Activated CD4-positive, alpha-beta T cell treated with anti-CD3 and anti-CD28 coated beads, Interleukin-2, amount 10 ng/mL, durations not matched to agents 24 days and 14 days (primary cell): ENCODE measurements at regions not wholly inside any gene's neighbourhood (a gene's known extent, or its start where the extent isn't known, plus 50 kb on each side); places are given as distances from the start of the nearest gene placed in this dataset.

Experiments
- DNase-seq: peaks from one replicate; pipeline ENCODE4 v3.0.0; 2022
- H3K27ac Mint-ChIP-seq: one replicate; pipeline ENCODE4 v1.8.0; 2022; ENCODE audit warnings: mild to moderate bottlenecking, mixed read lengths
- H3K27me3 Mint-ChIP-seq: one replicate; pipeline ENCODE4 v1.8.0; 2022; ENCODE audit warnings: mixed read lengths
- H3K36me3 Mint-ChIP-seq: one replicate; pipeline ENCODE4 v1.8.0; 2022; ENCODE audit warnings: low read depth, mild to moderate bottlenecking, mixed read lengths
- H3K4me1 Mint-ChIP-seq: one replicate; pipeline ENCODE4 v1.8.0; 2021; ENCODE audit warnings: mixed read lengths
- H3K4me3 Mint-ChIP-seq: one replicate; pipeline ENCODE4 v1.8.0; 2022; ENCODE audit warnings: mild to moderate bottlenecking, moderate library complexity, mixed read lengths
- H3K9me3 Mint-ChIP-seq: one replicate; pipeline ENCODE4 v1.8.0; 2021; ENCODE audit warnings: mixed read lengths
- intact Hi-C: fragments of 100-400 bp; cut with micrococcal nuclease; formaldehyde crosslinking; loops from one replicate; pipeline ENCODE4 v1.15.1; 2023

GRCh38 chr2:14684516-14684915 lies 52.0 kb downstream of the LRATD1 start:
- Mint-ChIP-seq H3K4me3 (no peak overlapping the region), H3K9me3 (no peaks in the 10 kb centered on the region), H3K27ac (no peak overlapping the region), H3K36me3 (no peaks in the 10 kb centered on the region), H3K27me3 (no peaks in the 10 kb centered on the region), H3K4me1 (no peaks in the 10 kb centered on the region)
- DNase-seq = no peak
- intact Hi-C loops = no loop called here

- no peak overlapping the region for H3K4me3 Mint-ChIP-seq
- intact Hi-C loops = no loop called here
- H3K4me1 Mint-ChIP-seq = no peaks in the 10 kb centered on the region
- no peak for DNase-seq
- no peaks in the 10 kb centered on the region for H3K9me3 Mint-ChIP-seq
- no peaks in the 10 kb centered on the region for H3K36me3 Mint-ChIP-seq
- H3K27me3 Mint-ChIP-seq = no peaks in the 10 kb centered on the region
- H3K27ac Mint-ChIP-seq = no peak overlapping the region
Observed at GRCh38 chr2:14690926-14691325, 58.4 kb downstream of the LRATD1 start.

- Mint-ChIP-seq H3K27ac (no peak overlapping the region), H3K4me3 (no peak overlapping the region), H3K9me3 (no peaks in the 10 kb centered on the region), H3K36me3 (no peaks in the 10 kb centered on the region), H3K4me1 (no peaks in the 10 kb centered on the region), H3K27me3 (no peaks in the 10 kb centered on the region)
- intact Hi-C loops = no loop called here
- no peak for DNase-seq
Observed at GRCh38 chr2:14693874-14694273, 61.4 kb downstream of the LRATD1 start.

GRCh38 chr2:14700753-14701152 lies 68.2 kb downstream of the LRATD1 start:
- intact Hi-C loops = no loop called here
- Mint-ChIP-seq H3K36me3 (no peaks in the 10 kb centered on the region), H3K27ac (no peak overlapping the region), H3K27me3 (no peaks in the 10 kb centered on the region), H3K4me1 (no peaks in the 10 kb centered on the region), H3K9me3 (no peaks in the 10 kb centered on the region), H3K4me3 (no peak overlapping the region)
- DNase-seq = no peak

GRCh38 chr2:14702258-14702657 lies 69.7 kb downstream of the LRATD1 start:
- H3K9me3 Mint-ChIP-seq = no peaks in the 10 kb centered on the region
- H3K27ac Mint-ChIP-seq = no peak overlapping the region
- no peak for DNase-seq
- H3K4me1 Mint-ChIP-seq = no peaks in the 10 kb centered on the region
- intact Hi-C loops = no loop called here
- no peak overlapping the region for H3K4me3 Mint-ChIP-seq
- H3K27me3 Mint-ChIP-seq = no peaks in the 10 kb centered on the region
- H3K36me3 Mint-ChIP-seq = no peaks in the 10 kb centered on the region

- H3K4me3 Mint-ChIP-seq = no peak overlapping the region
- H3K36me3 Mint-ChIP-seq = no peaks in the 10 kb centered on the region
- no peaks in the 10 kb centered on the region for H3K27me3 Mint-ChIP-seq
- no peak for DNase-seq
- no peak overlapping the region for H3K27ac Mint-ChIP-seq
- H3K9me3 Mint-ChIP-seq = no peaks in the 10 kb centered on the region
- intact Hi-C loops = no loop called here
- H3K4me1 Mint-ChIP-seq = no peaks in the 10 kb centered on the region
Observed at GRCh38 chr2:14706201-14706600, 73.7 kb downstream of the LRATD1 start.

GRCh38 chr2:14712111-14712510 lies 79.6 kb downstream of the LRATD1 start:
- Mint-ChIP-seq H3K4me3 (no peak overlapping the region), H3K4me1 (no peaks in the 10 kb centered on the region), H3K9me3 (no peaks in the 10 kb centered on the region), H3K36me3 (no peaks in the 10 kb centered on the region), H3K27ac (no peak overlapping the region), H3K27me3 (no peaks in the 10 kb centered on the region)
- intact Hi-C loops = no loop called here
- DNase-seq = no peak

GRCh38 chr2:14713248-14713647 lies 80.7 kb downstream of the LRATD1 start:
- Mint-ChIP-seq H3K36me3 (no peaks in the 10 kb centered on the region), H3K27ac (no peak overlapping the region), H3K27me3 (no peaks in the 10 kb centered on the region), H3K4me1 (no peaks in the 10 kb centered on the region), H3K9me3 (no peaks in the 10 kb centered on the region), H3K4me3 (no peak overlapping the region)
- intact Hi-C loops = no loop called here
- DNase-seq = no peak

GRCh38 chr2:14715600-14715999 lies 83.1 kb downstream of the LRATD1 start:
- Mint-ChIP-seq H3K36me3 (no peaks in the 10 kb centered on the region), H3K27me3 (no peaks in the 10 kb centered on the region)

GRCh38 chr2:14716319-14716718 lies 83.8 kb downstream of the LRATD1 start:
- H3K4me1 Mint-ChIP-seq = no peaks in the 10 kb centered on the region
- no peaks in the 10 kb centered on the region for H3K36me3 Mint-ChIP-seq
- no peak overlapping the region for H3K27ac Mint-ChIP-seq
- H3K9me3 Mint-ChIP-seq = no peaks in the 10 kb centered on the region
- no peak overlapping the region for H3K4me3 Mint-ChIP-seq
- DNase-seq = no peak
- no peaks in the 10 kb centered on the region for H3K27me3 Mint-ChIP-seq
- intact Hi-C loops = no loop called here

More at GRCh38 chr2:14715600-14715999, 83.1 kb downstream of the LRATD1 start:
- intact Hi-C loops = no loop called here
- Mint-ChIP-seq H3K9me3 (no peaks in the 10 kb centered on the region), H3K27ac (no peak overlapping the region), H3K4me1 (no peaks in the 10 kb centered on the region), H3K4me3 (no peak overlapping the region)
- DNase-seq = no peak

- no peaks in the 10 kb centered on the region for H3K27me3 Mint-ChIP-seq
- no peaks in the 10 kb centered on the region for H3K36me3 Mint-ChIP-seq
Observed at GRCh38 chr2:14717131-14717530, 84.6 kb downstream of the LRATD1 start.

GRCh38 chr2:14720319-14720718 lies 87.8 kb downstream of the LRATD1 start:
- H3K4me1 Mint-ChIP-seq = no peaks in the 10 kb centered on the region
- intact Hi-C loops = no loop called here
- no peak overlapping the region for H3K27ac Mint-ChIP-seq
- no peak overlapping the region for H3K4me3 Mint-ChIP-seq
- DNase-seq = no peak
- no peaks in the 10 kb centered on the region for H3K27me3 Mint-ChIP-seq
- no peaks in the 10 kb centered on the region for H3K9me3 Mint-ChIP-seq
- no peaks in the 10 kb centered on the region for H3K36me3 Mint-ChIP-seq

More at GRCh38 chr2:14717131-14717530, 84.6 kb downstream of the LRATD1 start:
- no peak for DNase-seq
- intact Hi-C loops = no loop called here
- Mint-ChIP-seq H3K4me3 (no peak overlapping the region), H3K27ac (no peak overlapping the region), H3K9me3 (no peaks in the 10 kb centered on the region), H3K4me1 (no peaks in the 10 kb centered on the region)

GRCh38 chr2:14720739-14721138 lies 88.2 kb downstream of the LRATD1 start:
- Mint-ChIP-seq H3K4me1 (no peaks in the 10 kb centered on the region), H3K27me3 (no peaks in the 10 kb centered on the region), H3K9me3 (no peaks in the 10 kb centered on the region), H3K4me3 (no peak overlapping the region), H3K27ac (no peak overlapping the region), H3K36me3 (no peaks in the 10 kb centered on the region)
- intact Hi-C loops = no loop called here
- DNase-seq = no peak

GRCh38 chr2:14722904-14723570 lies 90.5 kb downstream of the LRATD1 start:
- no peaks in the 10 kb centered on the region for H3K9me3 Mint-ChIP-seq
- no peaks in the 10 kb centered on the region for H3K36me3 Mint-ChIP-seq
- no peak overlapping the region for H3K27ac Mint-ChIP-seq
- H3K4me3 Mint-ChIP-seq = no peak overlapping the region
- no peaks in the 10 kb centered on the region for H3K4me1 Mint-ChIP-seq
- no peak for DNase-seq
- intact Hi-C loops = no loop called here
- H3K27me3 Mint-ChIP-seq = no peaks in the 10 kb centered on the region

- intact Hi-C loops = no loop called here
- no peaks in the 10 kb centered on the region for H3K27me3 Mint-ChIP-seq
Observed at GRCh38 chr2:14723684-14724083, 91.2 kb downstream of the LRATD1 start.

More at GRCh38 chr2:14723684-14724083, 91.2 kb downstream of the LRATD1 start:
- Mint-ChIP-seq H3K27ac (no peak overlapping the region), H3K36me3 (no peaks in the 10 kb centered on the region), H3K9me3 (no peaks in the 10 kb centered on the region), H3K4me3 (no peak overlapping the region), H3K4me1 (no peaks in the 10 kb centered on the region)
- DNase-seq = no peak
